ENCODE measurements at regions not wholly inside any gene's neighbourhood (a gene's known extent, or its start where the extent isn't known, plus 50 kb on each side); places are given as distances from the start of the nearest gene placed in this dataset.

DNA sequence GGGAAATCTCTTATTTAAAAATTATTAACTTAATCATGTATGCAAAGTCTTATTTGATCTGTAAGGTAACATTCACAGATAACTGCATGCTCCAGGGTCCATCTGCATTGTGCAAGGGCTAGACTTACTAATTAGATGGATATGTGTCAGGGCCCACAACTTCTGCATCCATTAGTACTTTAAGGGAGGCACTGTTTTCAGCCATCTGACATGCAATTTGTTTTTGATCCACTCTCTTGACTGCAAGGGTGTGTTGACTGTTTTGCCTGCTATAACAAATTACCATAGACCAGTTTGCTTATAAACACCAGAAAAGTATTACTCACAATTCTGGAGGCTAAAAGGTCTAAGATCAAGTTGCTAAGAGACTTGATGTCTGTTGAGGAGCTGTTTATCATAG is 542.1 kb upstream of the HS3ST1 start:
- Histone ChIP-seq H3K4me3 (ENCODE audit: low read depth, low read length) (no peak overlapping the region), H3K9me3 (ENCODE audit: control insufficient read depth, insufficient read depth, low read depth, low read length) (no peaks in the 10 kb centered on the region), H3K27ac (ENCODE audit: extremely low read depth, low read depth, low read length) (no peak overlapping the region), H3K36me3 (ENCODE audit: control insufficient read depth in 2 of 2, insufficient read depth in 1 of 2, low read length in 2 of 2) (no peaks in the 10 kb centered on the region), H3K4me1 (ENCODE audit: control insufficient read depth, insufficient read depth, low read length) (no peaks in the 10 kb centered on the region)
- TF ChIP-seq ZSCAN30 (tag by site-specific recombination; IDR thresholded peaks at IDR 0.05), result no peak
- TF ChIP-seq CTCF (tag by site-specific recombination; IDR thresholded peaks at IDR 0.05), result no peak
- no peak for TF ChIP-seq SCRT1 (tag by site-specific recombination; IDR thresholded peaks at IDR 0.05; ENCODE audit: borderline replicate concordance)
- TF ChIP-seq PRDM4 (tag by site-specific recombination; IDR thresholded peaks at IDR 0.05), result no peak
- TF ChIP-seq, protein P1, sequence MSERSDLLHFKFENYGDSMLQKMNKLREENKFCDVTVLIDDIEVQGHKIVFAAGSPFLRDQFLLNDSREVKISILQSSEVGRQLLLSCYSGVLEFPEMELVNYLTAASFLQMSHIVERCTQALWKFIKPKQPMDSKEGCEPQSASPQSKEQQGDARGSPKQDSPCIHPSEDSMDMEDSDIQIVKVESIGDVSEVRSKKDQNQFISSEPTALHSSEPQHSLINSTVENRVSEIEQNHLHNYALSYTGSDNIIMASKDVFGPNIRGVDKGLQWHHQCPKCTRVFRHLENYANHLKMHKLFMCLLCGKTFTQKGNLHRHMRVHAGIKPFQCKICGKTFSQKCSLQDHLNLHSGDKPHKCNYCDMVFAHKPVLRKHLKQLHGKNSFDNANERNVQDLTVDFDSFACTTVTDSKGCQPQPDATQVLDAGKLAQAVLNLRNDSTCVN (tag by site-specific recombination; optimal IDR thresholded peaks at IDR 0.05), result no peak
- no peak for TF ChIP-seq ZNF24 (tag by site-specific recombination; IDR thresholded peaks at IDR 0.05)
- TF ChIP-seq ZNF792 (tag by site-specific recombination; IDR thresholded peaks at IDR 0.05), result no peak
- no peak for TF ChIP-seq ZNF354C (tag by site-specific recombination; IDR thresholded peaks at IDR 0.05; ENCODE audit: borderline replicate concordance, low read depth)
- no peak for TF ChIP-seq ZNF423 (tag by site-specific recombination; IDR thresholded peaks at IDR 0.05)
- TF ChIP-seq SP2 (tag by site-specific recombination; IDR thresholded peaks at IDR 0.05), result no peak
- ChIA-PET POLR2A (no interaction called here), CTCF (no interaction called here)

GRCh38 chr4:11966782-11967181 is 538.1 kb upstream of the HS3ST1 start:
- H3K36me3 ChIP-seq (ENCODE audit: control insufficient read depth in 2 of 2, insufficient read depth in 1 of 2, low read length in 2 of 2), result no peaks in the 10 kb centered on the region
- POLR2A ChIA-PET, result no interaction called here

GRCh38 chr4:11954093-11954492 is 525.4 kb upstream of the HS3ST1 start:
- ChIA-PET POLR2A (no interaction called here), CTCF (interaction anchor here (1.2 kb wide), 2 partner anchors 15 to 131 kb away, joined by 3 read pairs; no protein-coding TSS in a partner anchor)
- Histone ChIP-seq H3K27ac (ENCODE audit: extremely low read depth, low read depth, low read length) (no peak overlapping the region), H3K4me1 (ENCODE audit: control insufficient read depth, insufficient read depth, low read length) (no peaks in the 10 kb centered on the region), H3K4me3 (ENCODE audit: low read depth, low read length) (no peak overlapping the region), H3K9me3 (ENCODE audit: control insufficient read depth, insufficient read depth, low read depth, low read length) (no peaks in the 10 kb centered on the region), H3K36me3 (ENCODE audit: control insufficient read depth in 2 of 2, insufficient read depth in 1 of 2, low read length in 2 of 2) (no peaks in the 10 kb centered on the region)
- TF ChIP-seq ZNF639 (tag by site-specific recombination; IDR thresholded peaks at IDR 0.05), result no peak
- no peak for TF ChIP-seq AEBP2 (tag by site-specific recombination; IDR thresholded peaks at IDR 0.05; ENCODE audit: borderline replicate concordance)
- TF ChIP-seq ZNF214 (tag by site-specific recombination; IDR thresholded peaks at IDR 0.05; ENCODE audit: borderline replicate concordance), result no peak
- TF ChIP-seq ZNF112 (tag by site-specific recombination; IDR thresholded peaks at IDR 0.05), result no peak
- no peak for TF ChIP-seq ZNF747 (tag by site-specific recombination; IDR thresholded peaks at IDR 0.05)
- no peak for TF ChIP-seq ZNF692 (tag by site-specific recombination; IDR thresholded peaks at IDR 0.05)
- TF ChIP-seq ZNF701 (tag by site-specific recombination; IDR thresholded peaks at IDR 0.05), result no peak
- no peak for TF ChIP-seq ZNF677 (tag by site-specific recombination; IDR thresholded peaks at IDR 0.05)
- no peak for TF ChIP-seq KLF9 (tag by site-specific recombination; IDR thresholded peaks at IDR 0.05; ENCODE audit: low read depth)

More at GRCh38 chr4:11966782-11967181, 538.1 kb upstream of the HS3ST1 start:
- CTCF ChIA-PET, result no interaction called here
- TF ChIP-seq ZNF701 (tag by site-specific recombination; IDR thresholded peaks at IDR 0.05), result no peak
- TF ChIP-seq, protein P2, sequence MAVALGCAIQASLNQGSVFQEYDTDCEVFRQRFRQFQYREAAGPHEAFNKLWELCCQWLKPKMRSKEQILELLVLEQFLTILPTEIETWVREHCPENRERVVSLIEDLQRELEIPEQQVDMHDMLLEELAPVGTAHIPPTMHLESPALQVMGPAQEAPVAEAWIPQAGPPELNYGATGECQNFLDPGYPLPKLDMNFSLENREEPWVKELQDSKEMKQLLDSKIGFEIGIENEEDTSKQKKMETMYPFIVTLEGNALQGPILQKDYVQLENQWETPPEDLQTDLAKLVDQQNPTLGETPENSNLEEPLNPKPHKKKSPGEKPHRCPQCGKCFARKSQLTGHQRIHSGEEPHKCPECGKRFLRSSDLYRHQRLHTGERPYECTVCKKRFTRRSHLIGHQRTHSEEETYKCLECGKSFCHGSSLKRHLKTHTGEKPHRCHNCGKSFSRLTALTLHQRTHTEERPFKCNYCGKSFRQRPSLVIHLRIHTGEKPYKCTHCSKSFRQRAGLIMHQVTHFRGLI (tag by site-specific recombination; IDR thresholded peaks at IDR 0.05), result peak; percentile 63; the same call in 1 of the 2 replicates
- no peaks in the 10 kb centered on the region for H3K4me1 ChIP-seq (ENCODE audit: control insufficient read depth, insufficient read depth, low read length)
- H3K9me3 ChIP-seq (ENCODE audit: control insufficient read depth, insufficient read depth, low read depth, low read length), result no peaks in the 10 kb centered on the region
- no peak overlapping the region for H3K4me3 ChIP-seq (ENCODE audit: low read depth, low read length)
- no peak overlapping the region for H3K27ac ChIP-seq (ENCODE audit: extremely low read depth, low read depth, low read length)
